Osteoblast (primary cell): ENCODE measurements at regions not wholly inside any gene's neighbourhood (a gene's known extent, or its start where the extent isn't known, plus 50 kb on each side); places are given as distances from the start of the nearest gene placed in this dataset.

Experiments used
- DNase-seq: peaks from one replicate; pipeline ENCODE4 v3.0.0; 2011; ENCODE audit warnings: low spot score, mixed read lengths; ENCODE audit not compliant: insufficient read length; ENCODE audit errors: missing footprints
- H2AFZ ChIP-seq: 2 replicates; pipeline ENCODE4 v1.6.0; 2011; ENCODE audit warnings: mild to moderate bottlenecking, low read length
- H3K27ac ChIP-seq: 2 replicates; pipeline ENCODE4 v1.5.1; 2011; ENCODE audit warnings: mild to moderate bottlenecking, low read depth, low read length, moderate library complexity
- H3K27me3 ChIP-seq: 2 replicates; pipeline ENCODE4 v1.6.0; 2012; ENCODE audit warnings: mild to moderate bottlenecking, control low read depth, inconsistent platforms, low read length, moderate library complexity; ENCODE audit not compliant: insufficient read depth
- H3K36me3 ChIP-seq: 2 replicates; pipeline ENCODE4 v1.5.1; 2011; ENCODE audit warnings: mild to moderate bottlenecking, low read length, control low read depth, moderate library complexity; ENCODE audit not compliant: insufficient read depth
- H3K4me1 ChIP-seq: 2 replicates; pipeline ENCODE4 v1.5.1; 2011; ENCODE audit warnings: mild to moderate bottlenecking, low read length, control low read depth, moderate library complexity; ENCODE audit not compliant: insufficient read depth
- H3K4me2 ChIP-seq: 2 replicates; pipeline ENCODE4 v1.6.0; 2011; ENCODE audit warnings: mild to moderate bottlenecking, low read length; ENCODE audit not compliant: insufficient read depth
- H3K4me3 ChIP-seq: fragments of 200-600 bp; sonication (generic); 3 replicates; pipeline ENCODE4 v1.5.1; 2012; ENCODE audit warnings: mild to moderate bottlenecking, low read length, inconsistent platforms; ENCODE audit not compliant: insufficient read depth
- H3K79me2 ChIP-seq: 2 replicates; pipeline ENCODE4 v1.6.0; 2012; ENCODE audit warnings: mild to moderate bottlenecking, low read length, control low read depth, inconsistent platforms; ENCODE audit not compliant: insufficient read depth
- H3K9me3 ChIP-seq: 2 replicates; pipeline ENCODE4 v1.5.1; 2011; ENCODE audit warnings: low read depth, low read length, control low read depth
- H4K20me1 ChIP-seq: 2 replicates; pipeline ENCODE4 v1.6.0; 2012; ENCODE audit warnings: mild to moderate bottlenecking, low read length, control low read depth; ENCODE audit not compliant: insufficient read depth
- CTCF ChIP-seq: IDR thresholded peaks from 2 replicates; pipeline ENCODE4 v1.5.1; 2011; ENCODE audit warnings: mild to moderate bottlenecking, low read depth, low read length, moderate library complexity; ENCODE audit errors: extremely low read depth

GRCh38 chr6:105804000-105804399 lies 282.1 kb upstream of the PRDM1 start:
- Histone ChIP-seq H3K4me1 (peaks cover 37% of the 10 kb centered on the region), H3K27ac (peak overlapping the region; percentile 72), H3K4me3 (no peak overlapping the region), H3K36me3 (no peaks in the 10 kb centered on the region), H3K4me2 (peak overlapping the region; percentile 7), H3K79me2 (no peaks in the 10 kb centered on the region), H3K9me3 (no peaks in the 10 kb centered on the region), H2AFZ (no peak overlapping the region), H4K20me1 (no peaks in the 10 kb centered on the region), H3K27me3 (no peaks in the 10 kb centered on the region)
- no peak for DNase-seq
- no peak for TF ChIP-seq CTCF

- Histone ChIP-seq H3K4me1 (peaks cover 43% of the 10 kb centered on the region), H3K4me3 (no peak overlapping the region), H3K4me2 (peak overlapping the region; percentile 6), H3K36me3 (no peaks in the 10 kb centered on the region), H3K27ac (peak overlapping the region; percentile 72), H3K27me3 (no peaks in the 10 kb centered on the region), H4K20me1 (no peaks in the 10 kb centered on the region), H2AFZ (peak overlapping the region; percentile 10), H3K79me2 (no peaks in the 10 kb centered on the region), H3K9me3 (no peaks in the 10 kb centered on the region)
- peak; percentile 50 for DNase-seq
- no peak for TF ChIP-seq CTCF
These were observed 282.7 kb upstream of the PRDM1 start for GRCh38 chr6:105803442-105803841.

GRCh38 chr6:105802703-105803102 lies 283.4 kb upstream of the PRDM1 start:
- Histone ChIP-seq H3K9me3 (no peaks in the 10 kb centered on the region), H3K4me2 (no peak overlapping the region), H3K4me1 (peaks cover 49% of the 10 kb centered on the region), H2AFZ (no peak overlapping the region), H3K4me3 (no peak overlapping the region), H3K27ac (peak overlapping the region; percentile 72), H4K20me1 (no peaks in the 10 kb centered on the region), H3K27me3 (no peaks in the 10 kb centered on the region), H3K36me3 (no peaks in the 10 kb centered on the region), H3K79me2 (no peaks in the 10 kb centered on the region)
- no peak for TF ChIP-seq CTCF
- no peak for DNase-seq

GRCh38 chr6:105800871-105801270 lies 285.3 kb upstream of the PRDM1 start:
- H3K27me3 ChIP-seq: no peaks in the 10 kb centered on the region

More at GRCh38 chr6:105800871-105801270, 285.3 kb upstream of the PRDM1 start:
- Histone ChIP-seq H3K79me2 (no peaks in the 10 kb centered on the region), H2AFZ (no peak overlapping the region), H3K9me3 (no peaks in the 10 kb centered on the region), H3K36me3 (no peaks in the 10 kb centered on the region), H3K4me1 (peaks cover 48% of the 10 kb centered on the region), H3K4me3 (no peak overlapping the region), H3K4me2 (no peak overlapping the region), H4K20me1 (no peaks in the 10 kb centered on the region), H3K27ac (no peak overlapping the region)
- DNase-seq: no peak
- no peak for TF ChIP-seq CTCF
